Neural cell (in vitro differentiated cells): ENCODE measurements at regions not wholly inside any gene's neighbourhood (a gene's known extent, or its start where the extent isn't known, plus 50 kb on each side); places are given as distances from the start of the nearest gene placed in this dataset.

Experiments
- H2AFZ ChIP-seq: fragments of 200-600, 300-800 bp; sonication (generic), shearing (Covaris generic); 2 replicates; pipeline ENCODE4 v1.6.0; 2014; ENCODE audit warnings: low read depth, mild to moderate bottlenecking, antibody characterized with exemption, low read length, moderate library complexity
- H3F3A ChIP-seq: fragments of 200-600 bp; shearing (Covaris generic); 2 replicates; pipeline ENCODE4 v1.6.1; 2016; ENCODE audit warnings: mild to moderate bottlenecking, moderate library complexity, mixed read lengths, antibody characterized with exemption, low read length; ENCODE audit not compliant: insufficient read depth, poor library complexity, severe bottlenecking
- H3K27ac ChIP-seq: fragments of 200-600, 300-800 bp; sonication (generic), shearing (Covaris generic); 2 replicates; pipeline ENCODE4 v1.5.1; 2014; ENCODE audit warnings: mild to moderate bottlenecking, low read length, moderate library complexity
- H3K27me3 ChIP-seq: fragments of 300-800, 200-600 bp; sonication (generic), shearing (Covaris generic); 2 replicates; pipeline ENCODE4 v1.6.0; 2014; ENCODE audit warnings: mild to moderate bottlenecking, low read depth, low read length, moderate library complexity; ENCODE audit not compliant: insufficient read depth
- H3K36me3 ChIP-seq: fragments of 300-800, 200-600 bp; sonication (generic), shearing (Covaris generic); 2 replicates; pipeline ENCODE4 v1.5.1; 2014; ENCODE audit warnings: mild to moderate bottlenecking, antibody characterized with exemption, low read length, moderate library complexity; ENCODE audit not compliant: insufficient read depth
- H3K4me2 ChIP-seq: fragments of 300-800, 200-600 bp; sonication (generic), shearing (Covaris generic); 2 replicates; pipeline ENCODE4 v1.6.0; 2014; ENCODE audit warnings: mild to moderate bottlenecking, low read length
- H3K4me3 ChIP-seq: fragments of 300-800, 200-600 bp; sonication (generic), shearing (Covaris generic); 2 replicates; pipeline ENCODE4 v1.5.1; 2014; ENCODE audit warnings: mild to moderate bottlenecking, low read length, moderate library complexity
- H3K79me2 ChIP-seq: fragments of 200-600 bp; shearing (Covaris generic); replicated peaks from 2 replicates; pipeline ENCODE4 v1.6.0; 2014; ENCODE audit warnings: mild to moderate bottlenecking, low read length, moderate library complexity; ENCODE audit not compliant: insufficient read depth
- H3K9ac ChIP-seq: fragments of 300-800, 200-600 bp; sonication (generic), shearing (Covaris generic); 2 replicates; pipeline ENCODE4 v1.6.1; 2016; ENCODE audit warnings: mild to moderate bottlenecking, low read length, mixed read lengths
- H3K9me2 ChIP-seq: fragments of 200-600 bp; shearing (Covaris generic); 2 replicates; pipeline ENCODE4 v1.6.1; 2016; ENCODE audit warnings: mild to moderate bottlenecking, low read length, mixed read lengths; ENCODE audit not compliant: insufficient read depth
- H3K9me3 ChIP-seq: fragments of 200-600, 300-800 bp; sonication (generic), shearing (Covaris generic); 2 replicates; pipeline ENCODE4 v1.6.1; 2016; ENCODE audit warnings: mild to moderate bottlenecking, mixed run types, low read length, moderate library complexity, mixed read lengths
- H4K20me1 ChIP-seq: fragments of 200-600 bp; shearing (Covaris generic); 2 replicates; pipeline ENCODE4 v1.6.1; 2016; ENCODE audit warnings: mild to moderate bottlenecking, mixed run types; ENCODE audit not compliant: insufficient read depth
- CTCF ChIP-seq: fragments of 450-650 bp; IDR thresholded peaks from 2 replicates; pipeline ENCODE4 v1.5.1; 2014; ENCODE audit warnings: antibody characterized with exemption, mild to moderate bottlenecking, moderate library complexity; ENCODE audit not compliant: poor library complexity, severe bottlenecking
- EP300 ChIP-seq: fragments of 450-650 bp; conservative IDR thresholded peaks from 2 replicates; pipeline ENCODE4 v1.6.1; 2014; ENCODE audit warnings: antibody characterized with exemption, mild to moderate bottlenecking, moderate library complexity; ENCODE audit not compliant: poor library complexity, severe bottlenecking
- EZH2 ChIP-seq: fragments of 200-600, 300-800 bp; shearing (Covaris generic), sonication (generic); IDR thresholded peaks from 2 replicates; pipeline ENCODE4 v1.6.1; 2014; ENCODE audit warnings: antibody characterized with exemption, low read length, borderline replicate concordance, mild to moderate bottlenecking; ENCODE audit not compliant: insufficient read depth, poor library complexity, severe bottlenecking
- MXI1 ChIP-seq: fragments of 450-650 bp; conservative IDR thresholded peaks from 2 replicates; pipeline ENCODE4 v1.6.1; 2014; ENCODE audit warnings: antibody characterized with exemption, mild to moderate bottlenecking; ENCODE audit not compliant: poor library complexity, severe bottlenecking
- POLR2AphosphoS5 ChIP-seq: IDR thresholded peaks from 2 replicates; pipeline ENCODE4 v1.6.1; 2012
- RAD21 ChIP-seq: fragments of 450-650 bp; conservative IDR thresholded peaks from 2 replicates; pipeline ENCODE4 v1.6.1; 2014; ENCODE audit warnings: antibody characterized with exemption, mild to moderate bottlenecking, moderate library complexity
- REST ChIP-seq: IDR thresholded peaks from 2 replicates; pipeline ENCODE4 v1.6.1; 2012; ENCODE audit warnings: borderline replicate concordance
- SMC3 ChIP-seq: fragments of 450-650 bp; conservative IDR thresholded peaks from 2 replicates; pipeline ENCODE4 v1.6.1; 2014; ENCODE audit warnings: antibody characterized with exemption, mild to moderate bottlenecking, moderate library complexity; ENCODE audit not compliant: poor library complexity
- TAF1 ChIP-seq: IDR thresholded peaks from 2 replicates; pipeline ENCODE4 v1.6.1; 2012; ENCODE audit warnings: low read depth

- no peak overlapping the region for H3K4me2 ChIP-seq
- H3K27me3 ChIP-seq, result no peaks in the 10 kb centered on the region
- H3K27ac ChIP-seq, result no peak overlapping the region
- no peaks in the 10 kb centered on the region for H3K9me3 ChIP-seq
- TF ChIP-seq CTCF, result no peak
- TF ChIP-seq MXI1, result no peak
- TF ChIP-seq SMC3, result no peak
- TF ChIP-seq RAD21, result no peak
- no peak for TF ChIP-seq EP300
- no peak for TF ChIP-seq EZH2
- no peak for TF ChIP-seq TAF1
- TF ChIP-seq POLR2AphosphoS5, result no peak
- no peak for TF ChIP-seq REST
- H3K4me3 ChIP-seq, result no peak overlapping the region
- H3K9ac ChIP-seq, result no peak overlapping the region
- no peaks in the 10 kb centered on the region for H4K20me1 ChIP-seq
- H2AFZ ChIP-seq, result no peak overlapping the region
- H3K9me2 ChIP-seq, result no peaks in the 10 kb centered on the region
- H3K36me3 ChIP-seq, result no peaks in the 10 kb centered on the region
- no peaks in the 10 kb centered on the region for H3F3A ChIP-seq
- H3K79me2 ChIP-seq, result no peaks in the 10 kb centered on the region
Measured at GRCh38 chr11:111105566-111105965, 140.0 kb upstream of the POU2AF2 start.

GRCh38 chr11:111104185-111104584, 141.3 kb upstream of the POU2AF2 start:
- Histone ChIP-seq H3K27ac (no peak overlapping the region), H3K9me3 (no peaks in the 10 kb centered on the region), H3K79me2 (no peaks in the 10 kb centered on the region), H3F3A (no peaks in the 10 kb centered on the region), H3K4me3 (no peak overlapping the region), H2AFZ (no peak overlapping the region), H4K20me1 (no peaks in the 10 kb centered on the region), H3K9ac (no peak overlapping the region), H3K4me2 (no peak overlapping the region), H3K27me3 (no peaks in the 10 kb centered on the region), H3K9me2 (no peaks in the 10 kb centered on the region), H3K36me3 (no peaks in the 10 kb centered on the region)
- TF ChIP-seq CTCF (no peak), TAF1 (no peak), EP300 (no peak), POLR2AphosphoS5 (no peak), REST (no peak), MXI1 (no peak)
